GM04504 (cell line): ENCODE measurements at regions not wholly inside any gene's neighbourhood (a gene's known extent, or its start where the extent isn't known, plus 50 kb on each side); places are given as distances from the start of the nearest gene placed in this dataset.

Experiments
- DNase-seq: peaks from one replicate; pipeline ENCODE4 v3.0.0-alpha.2; 2012; ENCODE audit warnings: low read depth

GRCh38 chr6:40074306-40075055, 140.2 kb upstream of the MOCS1 start:
- DNase-seq: no peak

GRCh38 chr6:40066372-40066771, 132.1 kb upstream of the MOCS1 start:
- DNase-seq: no peak

- no peak for DNase-seq
Observed at GRCh38 chr6:40056865-40057264, 122.6 kb upstream of the MOCS1 start.

- no peak for DNase-seq
Observed at GRCh38 chr6:40054602-40055001, 120.3 kb upstream of the MOCS1 start.

GRCh38 chr6:40054186-40054585, 119.9 kb upstream of the MOCS1 start:
- DNase-seq: no peak

GRCh38 chr6:40049128-40049527, 114.9 kb upstream of the MOCS1 start:
- DNase-seq: no peak

- DNase-seq: no peak
Observed at GRCh38 chr6:40044196-40044595, 109.9 kb upstream of the MOCS1 start.

GRCh38 chr6:40042232-40042631, 108.0 kb upstream of the MOCS1 start:
- DNase-seq: no peak

GRCh38 chr6:40039042-40039441, 104.8 kb upstream of the MOCS1 start:
- no peak for DNase-seq

- DNase-seq: no peak
Observed at GRCh38 chr6:40038626-40039025, 104.4 kb upstream of the MOCS1 start.

- DNase-seq: no peak
Observed at GRCh38 chr6:40037271-40037670, 103.0 kb upstream of the MOCS1 start.

- no peak for DNase-seq
Observed at GRCh38 chr6:40036186-40036585, 101.9 kb upstream of the MOCS1 start.

- DNase-seq: no peak
Observed at GRCh38 chr6:40028449-40028848, 94.2 kb upstream of the MOCS1 start.

- DNase-seq: no peak
Observed at GRCh38 chr6:40022867-40023266, 88.6 kb upstream of the MOCS1 start.

GRCh38 chr6:40020166-40020565, 85.9 kb upstream of the MOCS1 start:
- DNase-seq: no peak

- no peak for DNase-seq
Observed at GRCh38 chr6:40015530-40015929, 81.3 kb upstream of the MOCS1 start.

GRCh38 chr6:40011844-40012243, 77.6 kb upstream of the MOCS1 start:
- DNase-seq: no peak

GRCh38 chr6:40000964-40001515, 66.8 kb upstream of the MOCS1 start:
- DNase-seq: no peak

GRCh38 chr6:39999006-39999867, 65.0 kb upstream of the MOCS1 start:
- no peak for DNase-seq

- DNase-seq: no peak
Observed at GRCh38 chr6:39998126-39998525, 63.9 kb upstream of the MOCS1 start.

- DNase-seq: no peak
Observed at GRCh38 chr6:39997101-39997635, 62.9 kb upstream of the MOCS1 start.

GRCh38 chr6:39995633-39996032, 61.4 kb upstream of the MOCS1 start:
- no peak for DNase-seq
